WTC11 (cell line): ENCODE measurements at regions not wholly inside any gene's neighbourhood (a gene's known extent, or its start where the extent isn't known, plus 50 kb on each side); places are given as distances from the start of the nearest gene placed in this dataset.

Source experiments
- ATAC-seq: fragments of 200-7000 bp; cut with Tn5 transposase; 2 replicates; pipeline ENCODE4 v1.10.0; 2021; ENCODE audit warnings: mild to moderate bottlenecking, moderate library complexity
- CTCF ChIA-PET: fragments of 300-600 bp; sonication (Branson Sonifier 250); formaldehyde crosslinking; loops from one replicate; lab custom pipeline; 2021; ENCODE audit warnings: antibody characterized with exemption; lab: Charles Lee
- POLR2A ChIA-PET: fragments of 350-600 bp; sonication (Branson Sonifier 250); formaldehyde crosslinking; loops from one replicate; lab custom pipeline; 2021; ENCODE audit warnings: antibody characterized with exemption; lab: Charles Lee
- DNase-seq: peaks from one replicate; pipeline ENCODE4 v3.0.0; 2021; ENCODE audit warnings: low spot score
- H3K27ac Mint-ChIP-seq: 2 replicates; pipeline ENCODE4 v1.8.0; 2021; ENCODE audit warnings: mixed read lengths
- H3K27me3 Mint-ChIP-seq: 2 replicates; pipeline ENCODE4 v1.8.0; 2021; ENCODE audit warnings: low read depth, mild to moderate bottlenecking, moderate library complexity, mixed read lengths
- H3K36me3 Mint-ChIP-seq: 2 replicates; pipeline ENCODE4 v1.8.0; 2021; ENCODE audit warnings: mixed read lengths
- H3K4me1 Mint-ChIP-seq: 2 replicates; pipeline ENCODE4 v1.8.0; 2022; ENCODE audit warnings: mixed read lengths
- H3K4me3 Mint-ChIP-seq: 2 replicates; pipeline ENCODE4 v1.8.0; 2021; ENCODE audit warnings: mild to moderate bottlenecking, moderate library complexity, mixed read lengths
- H3K9me3 Mint-ChIP-seq: 2 replicates; pipeline ENCODE4 v1.8.0; 2021; ENCODE audit warnings: mixed read lengths
- E2F1 ChIP-seq: sonication (generic); formaldehyde crosslinking; IDR thresholded peaks from 2 replicates; pipeline ENCODE4 v1.8.0; 2022; ENCODE audit warnings: mild to moderate bottlenecking, missing genetic modification reagents
- FOXJ3 ChIP-seq: sonication (generic); formaldehyde crosslinking; IDR thresholded peaks from 2 replicates; pipeline ENCODE4 v1.9.0; 2021; ENCODE audit warnings: missing genetic modification reagents, mild to moderate bottlenecking, borderline replicate concordance
- FOXP4 ChIP-seq: sonication (generic); formaldehyde crosslinking; IDR thresholded peaks from 2 replicates; pipeline ENCODE4 v1.8.0; 2022; ENCODE audit warnings: mild to moderate bottlenecking, missing genetic modification reagents
- IRF1 ChIP-seq: sonication (generic); formaldehyde crosslinking; IDR thresholded peaks from 2 replicates; pipeline ENCODE4 v1.8.0; 2023; ENCODE audit warnings: missing genetic modification reagents
- KAT7 ChIP-seq: sonication (generic); formaldehyde crosslinking; IDR thresholded peaks from 2 replicates; pipeline ENCODE4 v1.8.1; 2023; ENCODE audit warnings: missing genetic modification reagents, mild to moderate bottlenecking, borderline replicate concordance
- MYBL2 ChIP-seq: sonication (generic); formaldehyde crosslinking; IDR thresholded peaks from 2 replicates; pipeline ENCODE4 v1.8.1; 2023; ENCODE audit warnings: mild to moderate bottlenecking, moderate library complexity, missing genetic modification reagents
- NFATC4 ChIP-seq: fragments of 250-450 bp; sonication (Bioruptor Pico); IDR thresholded peaks from 2 replicates; pipeline ENCODE4 v1.9.0; 2021; ENCODE audit warnings: mild to moderate bottlenecking
- NFYB ChIP-seq: sonication (generic); formaldehyde crosslinking; conservative IDR thresholded peaks from 2 replicates; pipeline ENCODE4 v1.8.0; 2022; ENCODE audit warnings: low read depth, missing genetic modification reagents
- PRRX2 ChIP-seq: fragments of 250-450 bp; sonication (Bioruptor Pico); IDR thresholded peaks from 2 replicates; pipeline ENCODE4 v1.8.0; 2021; ENCODE audit warnings: mild to moderate bottlenecking
- SOX15 ChIP-seq: fragments of 250-450 bp; sonication (Bioruptor Pico); IDR thresholded peaks from 2 replicates; pipeline ENCODE4 v1.9.0; 2021; ENCODE audit warnings: mild to moderate bottlenecking
- STAT6 ChIP-seq: sonication (generic); formaldehyde crosslinking; conservative IDR thresholded peaks from 2 replicates; pipeline ENCODE4 v1.8.1; 2023; ENCODE audit warnings: mild to moderate bottlenecking, low read depth, missing genetic modification reagents, moderate library complexity
- ZBTB21 ChIP-seq: sonication (generic); formaldehyde crosslinking; IDR thresholded peaks from 2 replicates; pipeline ENCODE4 v1.8.1; 2023; ENCODE audit warnings: mild to moderate bottlenecking, missing genetic modification reagents, borderline replicate concordance
- ZNF317 ChIP-seq: sonication (generic); formaldehyde crosslinking; IDR thresholded peaks from 2 replicates; pipeline ENCODE4 v1.8.1; 2023; ENCODE audit warnings: low read depth, mild to moderate bottlenecking, moderate library complexity, missing genetic modification reagents, borderline replicate concordance
- ZNF425 ChIP-seq: fragments of 250-450 bp; sonication (Bioruptor Pico); conservative IDR thresholded peaks from 2 replicates; pipeline ENCODE4 v1.9.0; 2021; ENCODE audit warnings: mild to moderate bottlenecking

- Mint-ChIP-seq H3K4me3 (no peak overlapping the region), H3K27ac (no peak overlapping the region), H3K4me1 (peaks cover 14% of the 10 kb centered on the region), H3K27me3 (no peaks in the 10 kb centered on the region; the same call in 1 of the 2 replicates), H3K36me3 (no peaks in the 10 kb centered on the region; the same call in 1 of the 2 replicates), H3K9me3 (peaks cover 4% of the 10 kb centered on the region)
- POLR2A ChIA-PET: no interaction called here
- DNase-seq: no peak
- CTCF ChIA-PET: no interaction called here
- ATAC-seq: no peak
- TF ChIP-seq NFYB: no peak
- no peak for TF ChIP-seq SOX15 (CRISPR knock-in tag)
- TF ChIP-seq E2F1: no peak
- TF ChIP-seq FOXJ3 (CRISPR knock-in tag): no peak
- TF ChIP-seq KAT7: no peak
- no peak for TF ChIP-seq PRRX2 (CRISPR knock-in tag)
- TF ChIP-seq NFATC4 (CRISPR knock-in tag): no peak
- no peak for TF ChIP-seq IRF1 (CRISPR knock-in tag)
Measured at GRCh38 chr5:27561408-27561807, 523.0 kb upstream of the CDH9 start.

GRCh38 chr5:27548484-27548883 is 510.1 kb upstream of the CDH9 start:
- no peak overlapping the region for H3K4me3 Mint-ChIP-seq
- DNase-seq (no peak), ATAC-seq (peak; percentile 60)
- CTCF ChIA-PET: no interaction called here
- peaks cover 11% of the 10 kb centered on the region for H3K36me3 Mint-ChIP-seq
- peaks cover 31% of the 10 kb centered on the region for H3K4me1 Mint-ChIP-seq
- POLR2A ChIA-PET: no interaction called here
- H3K27me3 Mint-ChIP-seq: no peaks in the 10 kb centered on the region
- H3K27ac Mint-ChIP-seq: 0 out of 2 replicates have a peak overlapping the region, but pooled peaks have one; percentile 20
- TF ChIP-seq FOXP4 (CRISPR knock-in tag) (no peak), KAT7 (no peak), ZBTB21 (CRISPR knock-in tag) (no peak), STAT6 (CRISPR knock-in tag) (no peak), MYBL2 (CRISPR knock-in tag) (no peak), ZNF425 (CRISPR knock-in tag) (no peak), NFATC4 (CRISPR knock-in tag) (no peak), ZNF317 (CRISPR knock-in tag) (no peak)
- TF ChIP-seq, all 79 proteins: peak for 0
- peaks cover 33% of the 10 kb centered on the region for H3K9me3 Mint-ChIP-seq
